Fibroblast of the aortic adventitia (primary cell): ENCODE measurements at regions not wholly inside any gene's neighbourhood (a gene's known extent, or its start where the extent isn't known, plus 50 kb on each side); places are given as distances from the start of the nearest gene placed in this dataset.

Experiments used
- DNase-seq: peaks from one replicate; pipeline ENCODE4 v3.0.0-alpha.2; 2010; ENCODE audit warnings: low read depth
- H3K4me3 ChIP-seq: 2 replicates; pipeline ENCODE4 v1.5.1; 2011; ENCODE audit warnings: low read depth, mild to moderate bottlenecking, control low read depth, low read length, moderate library complexity
- CTCF ChIP-seq: IDR thresholded peaks from 2 replicates; pipeline ENCODE4 v1.5.1; 2011; ENCODE audit warnings: mild to moderate bottlenecking, low read length, control low read depth, inconsistent platforms; ENCODE audit not compliant: insufficient read depth

GRCh38 chr1:241412646-241413045, 55.6 kb upstream of the RGS7 start:
- H3K4me3 ChIP-seq = no peak overlapping the region
- no peak for DNase-seq
- TF ChIP-seq CTCF = no peak

GRCh38 chr1:241411776-241412338, 54.9 kb upstream of the RGS7 start:
- no peak for TF ChIP-seq CTCF
- no peak overlapping the region for H3K4me3 ChIP-seq
- no peak for DNase-seq

GRCh38 chr1:241411056-241411775, 54.2 kb upstream of the RGS7 start:
- H3K4me3 ChIP-seq = no peak overlapping the region
- peak; percentile 82 for DNase-seq
- no peak for TF ChIP-seq CTCF

- DNase-seq = peak; percentile 39
- TF ChIP-seq CTCF = no peak
- no peak overlapping the region for H3K4me3 ChIP-seq
These were observed 51.2 kb upstream of the RGS7 start for GRCh38 chr1:241408170-241408569.
